ENCODE measurements at regions not wholly inside any gene's neighbourhood (a gene's known extent, or its start where the extent isn't known, plus 50 kb on each side); places are given as distances from the start of the nearest gene placed in this dataset.
"Not testable (repeated sequence)": the region's sequence is repeated elsewhere in the genome, so short reads cannot be mapped to it uniquely, and the experiment has no call there.

DNA sequence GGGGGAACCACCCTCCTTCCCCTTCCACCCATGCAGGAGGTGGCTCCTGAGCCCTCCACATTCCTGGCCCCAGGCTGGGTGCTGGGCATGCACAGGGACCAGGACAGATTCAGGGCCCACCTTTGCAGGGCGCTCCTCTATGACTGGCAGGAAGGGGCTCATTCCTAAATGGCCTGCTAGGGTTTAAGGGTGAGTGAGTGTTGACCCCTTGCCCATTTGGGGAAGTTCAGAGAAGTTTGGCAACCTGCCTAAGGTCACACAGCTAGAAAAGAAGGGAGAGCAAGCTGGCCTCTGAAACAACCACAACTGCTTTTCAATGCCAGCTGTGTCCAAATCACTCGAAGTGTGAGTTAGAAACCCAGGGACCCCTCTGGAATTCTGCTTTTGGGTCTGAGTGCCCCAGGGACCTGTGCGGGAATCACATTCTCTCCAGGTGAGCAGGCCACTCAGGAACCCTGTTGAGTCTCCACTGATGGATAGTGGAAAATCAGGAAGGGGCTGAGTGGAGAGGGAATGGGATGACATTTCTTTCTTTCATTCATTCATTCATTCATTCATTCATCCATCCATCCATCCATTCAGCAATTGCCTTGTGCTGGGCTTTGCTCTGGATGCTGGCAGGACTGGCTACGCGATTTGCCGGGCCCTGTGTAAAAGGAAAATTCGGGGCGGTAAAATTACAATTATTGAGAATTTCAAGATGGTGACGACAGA is 191.9 kb downstream of the C9orf50 start:
- DNase-seq = no peak

- DNase-seq = no peak
Measured at GRCh38 chr9:129427149-129427548, 193.8 kb downstream of the C9orf50 start.

DNA sequence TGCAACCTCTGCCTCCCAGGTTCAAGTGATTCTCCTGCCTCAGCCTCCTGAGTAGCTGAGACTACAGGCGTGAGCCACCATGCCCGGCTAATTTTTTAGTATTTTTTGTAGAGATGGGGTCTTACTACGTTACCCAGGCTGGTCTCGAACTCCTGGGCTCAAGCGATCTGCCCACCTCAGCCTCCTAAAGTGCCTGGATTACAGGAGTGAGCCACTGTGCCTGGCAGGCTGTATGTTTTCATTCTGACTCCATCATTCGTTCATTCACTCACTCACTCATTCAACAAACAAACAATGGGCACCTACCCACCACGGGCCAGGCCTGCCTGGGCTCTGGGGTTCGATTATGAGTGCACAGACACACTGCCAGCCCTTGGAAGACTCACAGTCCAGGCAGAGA is 197.1 kb downstream of the C9orf50 start:
- DNase-seq = not testable (repeated sequence)

DNA sequence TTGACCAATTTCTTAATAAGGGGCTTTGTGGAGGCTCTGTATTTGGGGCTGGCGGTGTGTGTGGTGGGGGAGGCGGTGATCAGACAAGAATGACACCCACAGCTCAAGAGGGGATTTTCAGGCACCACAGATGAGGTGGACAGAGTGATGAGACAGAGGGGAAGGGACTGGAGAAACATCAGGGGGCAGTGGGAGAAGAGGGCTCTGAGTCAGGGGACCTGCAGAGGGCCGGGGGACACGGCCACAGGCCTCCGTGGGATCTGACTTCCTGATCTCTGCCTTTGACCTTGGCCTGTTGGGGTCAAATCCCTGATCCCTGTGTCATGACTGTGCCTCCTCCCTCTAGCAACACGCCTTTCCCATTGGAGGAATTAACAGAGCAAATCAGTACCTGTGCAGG is 197.7 kb downstream of the C9orf50 start:
- DNase-seq = no peak

DNA sequence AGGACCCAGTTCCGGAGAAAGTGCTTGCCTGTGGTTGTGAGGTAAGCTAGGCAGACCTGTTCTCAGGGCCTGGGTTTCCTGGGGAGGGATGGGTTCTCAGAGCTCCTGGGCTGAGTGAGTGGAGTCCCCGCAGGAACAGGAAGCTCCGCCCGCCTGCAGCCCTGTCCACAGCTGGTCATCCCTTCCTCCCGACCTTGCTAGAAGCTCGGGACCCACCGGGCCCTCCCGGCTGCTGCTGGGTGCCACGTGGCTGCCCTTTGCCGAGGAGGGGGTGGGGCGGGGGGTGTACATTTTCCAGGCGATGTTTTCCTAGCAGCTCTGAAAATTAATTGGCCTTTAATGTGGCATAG is 198.1 kb downstream of the C9orf50 start:
- DNase-seq = no peak

- no peak for DNase-seq
Measured at GRCh38 chr9:129422032-129422842, 198.7 kb downstream of the C9orf50 start.

GRCh38 chr9:129421371-129421770 is 199.5 kb downstream of the C9orf50 start:
- DNase-seq = no peak

DNA sequence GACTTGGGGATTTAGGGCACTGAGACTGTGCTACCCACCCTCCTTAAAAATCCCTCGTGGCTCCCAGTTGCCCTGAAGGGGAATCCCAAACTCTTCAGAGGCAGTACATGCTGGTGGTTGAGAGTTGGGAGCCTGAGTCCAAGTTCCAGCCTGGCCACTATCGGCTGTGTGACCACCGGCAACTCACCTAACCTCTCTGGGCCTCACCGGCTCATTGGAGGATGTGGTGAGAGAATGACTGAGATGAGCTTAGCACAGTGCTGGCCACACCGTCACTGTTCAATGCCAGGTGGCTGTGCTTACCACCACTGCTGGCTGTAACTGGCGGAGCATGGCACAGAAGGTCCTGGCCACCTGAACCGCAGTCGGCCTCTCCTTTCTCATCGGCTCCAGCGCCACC is 200.2 kb downstream of the C9orf50 start:
- no peak for DNase-seq

DNA sequence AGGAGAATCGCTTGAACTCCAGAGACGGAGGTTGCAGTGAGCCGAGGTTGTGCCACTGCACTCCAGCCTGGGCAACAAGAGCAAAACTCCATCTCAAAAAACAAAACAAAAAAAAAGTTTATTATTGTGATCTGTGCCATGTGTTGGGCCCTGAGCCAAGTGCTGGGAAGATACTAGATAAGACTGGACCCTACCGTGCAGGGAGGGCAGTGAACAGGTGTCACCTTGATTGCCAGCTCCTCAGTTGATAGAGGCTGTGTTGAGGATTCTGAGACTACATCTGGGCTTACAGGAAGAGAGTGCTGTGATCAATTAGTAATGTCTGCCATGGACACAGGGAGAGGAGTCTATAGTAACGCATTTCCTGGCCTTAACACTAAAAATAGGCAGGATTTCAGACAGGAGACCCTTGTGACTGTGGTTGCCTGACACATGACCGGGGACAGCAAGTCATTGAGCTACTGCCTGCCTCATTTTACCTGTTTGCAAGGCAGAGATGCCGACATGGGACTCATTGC is 201.5 kb downstream of the C9orf50 start:
- no peak for DNase-seq

DNA sequence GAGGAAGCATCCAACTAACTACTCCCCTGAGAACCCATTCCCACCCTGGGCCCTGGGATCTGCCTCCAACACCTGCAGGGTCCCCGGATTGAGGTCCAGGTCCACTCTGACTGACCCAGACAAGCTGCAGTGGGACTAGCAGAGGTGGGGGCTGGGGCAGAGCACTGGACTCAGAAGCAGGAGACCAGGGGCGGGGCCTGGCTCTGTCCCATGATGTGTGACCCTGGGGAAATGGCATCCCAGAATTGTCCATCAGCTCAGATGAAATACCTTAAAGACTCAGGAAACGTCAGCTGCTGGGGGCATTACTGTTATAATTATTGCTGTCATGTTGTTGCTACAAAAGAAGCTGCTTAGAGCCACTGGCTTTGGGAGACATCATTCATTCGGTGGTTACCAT is 202.4 kb downstream of the C9orf50 start:
- DNase-seq = no peak

GRCh38 chr9:129416821-129417539 is 203.9 kb downstream of the C9orf50 start:
- DNase-seq = no peak

DNA sequence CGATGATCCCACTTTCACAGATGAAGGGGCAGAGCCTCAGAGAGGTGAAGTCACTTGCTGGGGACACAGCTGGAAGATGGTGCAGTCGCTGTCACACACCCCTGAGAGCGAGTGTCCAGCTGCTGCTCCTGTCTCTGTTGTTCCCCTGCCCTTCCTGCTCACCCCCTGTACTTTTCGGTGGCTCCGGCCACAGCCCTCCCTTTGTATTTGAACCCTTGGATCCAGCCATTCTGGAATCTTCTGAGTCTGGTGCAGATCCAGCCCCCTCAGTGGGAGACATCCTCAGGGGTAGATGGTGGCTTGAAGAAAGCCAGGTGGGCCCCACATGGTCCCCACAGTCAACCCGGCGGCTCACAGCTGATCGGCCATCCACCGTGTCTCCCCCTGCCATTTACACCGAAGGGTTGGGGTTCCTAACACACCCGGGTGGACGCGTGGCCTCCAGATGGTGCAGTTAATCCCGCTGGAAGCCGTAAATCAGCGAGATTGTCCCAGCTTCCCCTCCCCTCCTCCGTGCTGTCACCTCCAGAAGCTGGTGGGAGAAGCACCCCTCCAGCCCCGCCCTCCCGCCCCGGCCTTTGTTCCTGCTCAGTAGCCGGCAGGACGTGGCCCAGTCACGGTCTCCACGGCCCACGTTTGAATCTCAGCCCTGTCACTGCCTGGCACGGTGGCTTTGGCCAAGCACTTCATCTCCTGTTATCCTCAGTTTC is 204.8 kb downstream of the C9orf50 start:
- no peak for DNase-seq

DNA sequence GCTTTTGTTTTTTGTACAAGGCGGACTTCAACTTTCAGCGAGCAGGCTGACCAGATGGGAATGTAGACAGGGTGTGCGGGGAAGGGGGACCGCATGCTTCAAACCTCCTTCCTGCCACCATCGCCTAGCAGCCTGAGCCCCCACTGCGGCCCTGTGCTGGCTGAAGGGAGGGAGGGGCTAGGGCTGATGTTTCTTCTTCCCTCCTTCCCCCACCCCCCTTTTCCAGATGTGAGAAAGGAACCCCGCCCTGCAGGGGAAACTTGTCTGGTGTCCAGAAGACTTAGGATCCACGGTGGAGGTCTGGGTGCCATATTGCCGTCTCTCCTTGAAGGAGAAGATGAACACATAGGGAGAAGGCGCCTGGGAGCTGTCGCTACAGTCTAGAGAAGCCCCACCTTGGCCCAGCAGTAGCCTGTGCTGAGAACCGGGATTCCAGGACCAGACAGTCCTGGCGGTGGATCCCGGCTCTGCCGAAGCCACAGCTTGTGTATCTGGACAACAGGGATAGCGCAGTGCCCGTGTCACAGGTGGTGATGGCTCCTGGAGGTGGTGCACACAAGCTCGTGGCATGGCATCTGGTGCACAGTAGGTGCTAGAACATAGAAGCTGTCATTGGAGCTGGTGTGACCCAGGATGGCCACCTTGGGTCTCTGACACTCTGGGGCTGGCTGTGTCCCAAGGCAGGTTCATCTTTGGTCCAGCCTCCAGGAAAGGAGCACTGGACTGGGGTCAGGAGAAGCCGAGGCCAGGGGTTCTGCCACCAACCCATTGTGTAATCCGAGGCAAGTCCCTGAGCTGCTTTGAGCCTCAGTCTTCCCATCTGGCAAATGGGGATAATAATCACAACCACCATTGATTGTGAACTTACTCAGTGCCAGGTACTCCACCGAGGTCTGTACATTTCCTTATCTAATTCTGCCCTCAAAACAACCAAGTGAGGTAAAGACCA is 205.6 kb downstream of the C9orf50 start:
- no peak for DNase-seq

DNA sequence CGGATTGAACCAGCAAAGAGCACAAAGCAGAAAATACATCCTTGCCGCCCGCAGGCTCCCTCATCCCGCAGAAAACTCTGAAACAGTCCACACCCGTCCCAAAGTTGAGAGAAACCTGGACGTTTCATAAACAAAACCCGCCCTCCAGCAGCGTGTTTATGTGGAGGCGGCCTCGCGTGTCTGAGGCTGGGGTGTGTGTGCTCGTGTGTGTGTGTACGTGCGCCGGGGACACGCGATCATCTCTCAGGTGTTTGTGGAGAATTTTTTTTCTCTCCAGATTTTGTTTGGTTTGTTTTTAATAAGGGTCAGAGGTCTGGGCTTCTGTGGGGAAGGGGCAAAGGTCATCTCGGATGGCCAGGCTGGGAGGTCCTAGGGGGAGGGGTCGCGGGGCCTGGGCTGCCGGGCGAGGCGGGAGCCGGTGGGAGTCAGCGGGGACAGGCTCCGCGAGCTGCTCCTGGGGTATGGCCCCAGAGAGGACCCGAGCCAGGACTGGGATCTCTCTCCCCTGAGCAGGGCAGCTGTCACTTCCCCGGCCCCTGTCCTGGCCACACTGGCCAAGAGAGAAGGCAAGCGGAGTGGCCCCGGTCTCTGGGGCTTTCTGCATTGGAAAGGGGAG is 206.4 kb downstream of the C9orf50 start:
- no peak for DNase-seq

GRCh38 chr9:129413537-129414376 is 207.1 kb downstream of the C9orf50 start:
- peak; percentile 100 for DNase-seq

DNA sequence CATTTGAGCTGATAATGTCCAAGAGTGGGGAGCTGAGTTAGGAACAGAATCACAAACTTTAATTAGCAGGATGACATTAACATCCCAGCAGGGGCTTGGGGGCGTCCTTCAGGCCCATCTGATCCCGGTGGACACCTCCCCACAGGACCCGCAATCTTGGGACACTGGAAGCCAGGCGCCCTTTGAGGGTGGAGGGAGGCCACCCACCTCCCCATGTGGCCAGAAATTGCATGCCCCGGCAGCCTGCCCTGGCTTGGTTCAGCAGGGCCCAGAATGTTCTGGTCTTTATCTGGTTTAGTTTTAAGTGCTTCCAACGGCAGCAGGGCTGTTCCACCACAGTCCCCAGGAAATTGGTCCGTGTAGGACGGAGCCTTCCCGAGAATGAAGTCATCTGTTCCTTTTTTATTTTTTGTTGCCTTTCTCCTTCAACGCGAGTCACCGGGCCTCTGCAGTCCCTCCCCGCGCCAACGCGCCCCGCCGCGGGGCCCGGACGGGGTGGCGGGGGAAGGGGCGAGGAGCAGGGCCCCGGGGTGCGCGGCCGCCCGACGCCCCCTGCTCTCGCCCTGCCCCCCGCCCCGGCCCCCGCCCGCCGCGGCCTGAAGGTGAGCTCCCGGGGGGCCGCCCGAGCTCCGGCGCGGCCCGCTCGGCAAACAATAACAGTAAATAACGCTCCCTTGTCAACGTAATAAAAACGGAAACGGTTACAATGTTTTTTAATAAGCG is 207.9 kb downstream of the C9orf50 start:
- DNase-seq = peak; percentile 60

- not testable (repeated sequence) for DNase-seq
Measured at GRCh38 chr9:129412176-129412813, 208.6 kb downstream of the C9orf50 start.

DNA sequence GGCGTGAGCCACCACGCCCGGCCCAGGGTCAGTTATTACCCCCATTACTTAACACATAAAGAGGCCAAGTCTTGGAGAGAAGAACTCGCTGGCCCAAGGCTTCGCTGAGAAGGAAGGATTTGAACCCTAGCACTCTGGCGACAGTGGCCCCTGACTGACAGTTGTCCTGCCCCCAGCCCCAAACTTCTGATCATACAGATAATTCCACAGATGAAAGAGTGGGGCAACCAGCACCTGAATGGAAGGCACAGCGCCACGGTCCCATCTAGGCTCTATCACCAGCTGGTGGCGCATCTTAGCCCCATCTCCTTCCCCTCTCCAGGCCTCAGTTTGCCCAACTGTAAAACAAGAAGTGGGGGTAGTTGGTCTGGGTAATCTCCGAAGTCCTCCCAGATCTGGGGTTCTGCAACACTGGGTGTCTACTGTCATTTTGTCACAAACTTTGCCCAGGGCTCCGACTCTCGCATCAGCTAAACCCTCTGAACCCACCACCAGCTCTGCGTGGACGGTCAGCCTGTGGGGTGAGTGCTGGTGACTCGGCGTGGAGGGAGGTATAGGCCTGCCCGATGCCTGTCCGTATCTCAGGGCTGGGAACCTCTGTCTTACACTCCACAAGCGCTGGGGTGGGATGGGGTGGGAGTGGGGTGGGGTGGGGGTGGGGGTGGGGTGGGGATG is 209.3 kb downstream of the C9orf50 start:
- no peak for DNase-seq

Data from stimulated activated CD8-positive, alpha-beta memory T cell treated with anti-CD3 and anti-CD28 coated beads, Interleukin-4, amount 100 ng/mL, for 48 hours (primary cell).